HFFc6 (cell line): ENCODE measurements at regions not wholly inside any gene's neighbourhood (a gene's known extent, or its start where the extent isn't known, plus 50 kb on each side); places are given as distances from the start of the nearest gene placed in this dataset.

Experiments
- DNase-seq: peaks from one replicate; pipeline ENCODE4 v3.0.0-alpha.2; 2018
- H3K27ac Mint-ChIP-seq: 2 replicates; pipeline ENCODE4 v1.8.0; 2020; ENCODE audit warnings: mild to moderate bottlenecking, mixed read lengths
- H3K27me3 Mint-ChIP-seq: 2 replicates; pipeline ENCODE4 v1.8.0; 2021; ENCODE audit warnings: mild to moderate bottlenecking, moderate library complexity, mixed read lengths; ENCODE audit not compliant: insufficient read depth
- H3K36me3 Mint-ChIP-seq: 2 replicates; pipeline ENCODE4 v1.8.0; 2021; ENCODE audit warnings: low read depth, mixed read lengths
- H3K4me1 Mint-ChIP-seq: 2 replicates; pipeline ENCODE4 v1.8.0; 2020; ENCODE audit warnings: low read depth, mixed read lengths
- H3K4me3 Mint-ChIP-seq: 2 replicates; pipeline ENCODE4 v1.8.0; 2020; ENCODE audit warnings: mild to moderate bottlenecking, moderate library complexity, mixed read lengths
- H3K9me3 Mint-ChIP-seq: 2 replicates; pipeline ENCODE4 v1.8.0; 2020; ENCODE audit warnings: mild to moderate bottlenecking, mixed read lengths
- TF ChIP-seq, protein P1 (sequence below): fragments of 200-600 bp; sonication (generic); IDR thresholded peaks from 2 replicates; pipeline ENCODE4 v1.5.0; 2021; ENCODE audit warnings: antibody characterized with exemption, mild to moderate bottlenecking

DNA sequence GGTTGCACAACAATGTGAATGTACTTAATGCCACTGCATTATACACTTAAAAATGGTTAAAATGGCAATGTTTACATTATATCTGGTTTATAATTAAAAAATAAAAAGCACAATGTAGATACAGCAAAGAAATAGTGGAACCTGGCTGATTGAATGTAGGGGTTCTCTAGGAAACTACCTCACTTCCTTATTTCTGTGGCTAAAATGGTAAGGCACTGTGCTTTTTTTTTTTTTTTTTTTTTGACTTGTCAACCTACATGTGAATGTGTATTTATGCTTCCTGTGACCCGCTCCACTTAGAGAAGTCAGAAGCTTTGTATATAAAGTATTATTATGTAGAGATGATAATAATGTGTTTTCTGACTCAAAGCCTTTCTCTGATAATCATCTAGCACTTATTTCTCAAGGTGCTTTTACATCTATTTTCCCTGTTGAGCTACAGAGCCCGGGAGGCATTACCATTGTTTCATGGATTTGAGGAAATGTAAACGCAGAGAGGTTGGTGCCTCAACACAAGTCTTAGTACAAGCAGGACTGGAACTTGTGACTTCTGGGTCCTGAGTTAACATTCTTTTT lies 55.0 kb downstream of the SOX4 start:
- Mint-ChIP-seq H3K4me3 (no peak overlapping the region), H3K4me1 (no peaks in the 10 kb centered on the region), H3K9me3 (no peaks in the 10 kb centered on the region; the same call in 1 of the 2 replicates), H3K27me3 (peaks cover 4% of the 10 kb centered on the region; the same call in 1 of the 2 replicates), H3K36me3 (no peaks in the 10 kb centered on the region), H3K27ac (no peak overlapping the region)
- TF ChIP-seq, protein P1, sequence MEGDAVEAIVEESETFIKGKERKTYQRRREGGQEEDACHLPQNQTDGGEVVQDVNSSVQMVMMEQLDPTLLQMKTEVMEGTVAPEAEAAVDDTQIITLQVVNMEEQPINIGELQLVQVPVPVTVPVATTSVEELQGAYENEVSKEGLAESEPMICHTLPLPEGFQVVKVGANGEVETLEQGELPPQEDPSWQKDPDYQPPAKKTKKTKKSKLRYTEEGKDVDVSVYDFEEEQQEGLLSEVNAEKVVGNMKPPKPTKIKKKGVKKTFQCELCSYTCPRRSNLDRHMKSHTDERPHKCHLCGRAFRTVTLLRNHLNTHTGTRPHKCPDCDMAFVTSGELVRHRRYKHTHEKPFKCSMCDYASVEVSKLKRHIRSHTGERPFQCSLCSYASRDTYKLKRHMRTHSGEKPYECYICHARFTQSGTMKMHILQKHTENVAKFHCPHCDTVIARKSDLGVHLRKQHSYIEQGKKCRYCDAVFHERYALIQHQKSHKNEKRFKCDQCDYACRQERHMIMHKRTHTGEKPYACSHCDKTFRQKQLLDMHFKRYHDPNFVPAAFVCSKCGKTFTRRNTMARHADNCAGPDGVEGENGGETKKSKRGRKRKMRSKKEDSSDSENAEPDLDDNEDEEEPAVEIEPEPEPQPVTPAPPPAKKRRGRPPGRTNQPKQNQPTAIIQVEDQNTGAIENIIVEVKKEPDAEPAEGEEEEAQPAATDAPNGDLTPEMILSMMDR = no peak
- no peak for DNase-seq

DNA sequence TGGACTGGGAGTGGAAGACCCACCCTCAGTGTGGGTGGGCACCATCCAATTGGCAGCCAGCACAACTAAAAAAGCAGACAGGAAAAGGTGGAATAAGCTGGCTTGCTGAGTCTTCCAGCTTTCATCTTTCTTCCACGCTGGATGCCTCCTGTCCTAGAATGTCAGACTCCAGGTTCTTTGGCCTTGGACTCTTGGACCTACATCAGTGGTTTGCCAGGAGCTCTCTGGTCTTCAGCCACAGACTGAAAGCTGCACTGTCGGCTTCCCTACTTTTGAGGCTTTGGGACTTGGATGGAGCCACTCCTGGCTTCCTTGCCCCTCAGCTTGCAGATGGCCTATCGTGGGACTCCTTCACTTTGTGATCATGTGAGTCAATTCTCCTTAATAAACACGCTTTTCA lies 59.8 kb downstream of the SOX4 start:
- H3K27me3 Mint-ChIP-seq = peaks cover 4% of the 10 kb centered on the region

DNA sequence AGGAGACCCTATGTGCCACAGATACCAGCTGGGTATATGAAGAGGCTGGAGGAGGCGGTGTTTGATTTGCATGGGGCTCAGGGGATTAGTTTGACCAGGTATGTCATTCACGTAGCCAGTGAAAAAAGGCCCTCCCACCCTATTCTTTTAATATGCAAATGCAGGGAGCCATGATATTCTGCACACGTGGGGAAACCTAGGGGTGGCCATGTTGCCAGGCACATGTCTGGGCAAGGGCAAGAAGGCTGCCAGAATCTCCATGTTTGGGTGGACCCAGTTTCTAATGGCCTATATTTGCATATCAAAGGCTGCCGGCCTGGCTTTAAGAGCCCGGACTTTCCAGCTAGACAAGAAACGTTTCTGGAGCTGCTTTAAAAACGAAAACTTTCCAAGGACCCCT lies 60.4 kb downstream of the SOX4 start:
- no peak for DNase-seq
- TF ChIP-seq, protein P1 = no peak
- Mint-ChIP-seq H3K27ac (no peak overlapping the region), H3K9me3 (no peaks in the 10 kb centered on the region; the same call in 1 of the 2 replicates), H3K36me3 (no peaks in the 10 kb centered on the region), H3K27me3 (peaks cover 7% of the 10 kb centered on the region), H3K4me3 (no peak overlapping the region), H3K4me1 (no peaks in the 10 kb centered on the region)

More for the DNA sequence above, 59.8 kb downstream of the SOX4 start:
- no peak for DNase-seq
- H3K27ac Mint-ChIP-seq = no peak overlapping the region
- no peaks in the 10 kb centered on the region for H3K36me3 Mint-ChIP-seq
- TF ChIP-seq, protein P1 = no peak
- H3K9me3 Mint-ChIP-seq = no peaks in the 10 kb centered on the region; the same call in 1 of the 2 replicates
- no peak overlapping the region for H3K4me3 Mint-ChIP-seq
- no peaks in the 10 kb centered on the region for H3K4me1 Mint-ChIP-seq

DNA sequence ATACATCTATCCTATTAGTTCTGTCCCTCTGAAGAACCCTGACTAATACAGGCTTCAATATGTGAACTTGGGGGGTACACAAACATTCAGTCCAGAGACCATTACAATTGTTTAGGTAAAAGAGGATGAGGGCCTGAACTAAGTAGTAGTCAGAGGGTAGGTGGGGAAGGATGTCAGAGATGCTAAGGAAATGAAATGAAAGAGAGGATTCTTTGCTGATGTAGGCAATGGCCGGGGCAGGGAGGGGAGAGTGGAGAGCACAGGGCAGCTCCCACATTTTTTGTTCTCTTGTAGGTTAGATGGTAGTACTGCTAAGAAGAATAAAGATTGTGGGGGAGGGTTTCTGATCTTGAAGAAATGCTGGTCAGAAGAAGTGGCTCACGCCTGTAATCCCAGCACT lies 60.8 kb downstream of the SOX4 start:
- TF ChIP-seq, protein P1 = no peak
- Mint-ChIP-seq H3K27ac (no peak overlapping the region), H3K9me3 (no peaks in the 10 kb centered on the region; the same call in 1 of the 2 replicates), H3K36me3 (no peaks in the 10 kb centered on the region), H3K4me3 (no peak overlapping the region), H3K27me3 (peaks cover 7% of the 10 kb centered on the region), H3K4me1 (no peaks in the 10 kb centered on the region)
- DNase-seq = no peak

DNA sequence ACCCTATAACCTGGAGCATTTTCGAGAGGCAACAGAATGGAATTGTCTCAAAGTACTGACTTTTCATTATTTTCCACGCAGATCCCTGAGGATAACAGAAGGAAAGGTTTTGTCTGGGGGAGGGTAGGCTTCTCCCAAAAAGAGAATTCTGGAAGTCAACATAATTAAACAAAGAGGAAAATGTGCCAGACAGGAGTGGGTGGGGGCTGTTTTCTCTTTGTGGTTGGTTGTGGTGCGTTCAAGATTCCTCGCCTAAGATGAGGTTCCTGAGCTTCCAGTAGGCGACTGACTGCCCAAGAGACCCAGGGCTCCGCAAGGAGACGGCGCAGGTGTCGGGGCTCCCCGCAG lies 70.4 kb downstream of the SOX4 start:
- Mint-ChIP-seq H3K27me3 (peaks cover 48% of the 10 kb centered on the region), H3K36me3 (peaks cover 4% of the 10 kb centered on the region; the same call in 1 of the 2 replicates), H3K4me1 (peaks cover 28% of the 10 kb centered on the region), H3K4me3 (no peak overlapping the region), H3K9me3 (no peaks in the 10 kb centered on the region), H3K27ac (no peak overlapping the region)
- DNase-seq = no peak
- TF ChIP-seq, protein P1 = no peak
